ENCODE measurements at regions not wholly inside any gene's neighbourhood (a gene's known extent, or its start where the extent isn't known, plus 50 kb on each side); places are given as distances from the start of the nearest gene placed in this dataset.

DNA sequence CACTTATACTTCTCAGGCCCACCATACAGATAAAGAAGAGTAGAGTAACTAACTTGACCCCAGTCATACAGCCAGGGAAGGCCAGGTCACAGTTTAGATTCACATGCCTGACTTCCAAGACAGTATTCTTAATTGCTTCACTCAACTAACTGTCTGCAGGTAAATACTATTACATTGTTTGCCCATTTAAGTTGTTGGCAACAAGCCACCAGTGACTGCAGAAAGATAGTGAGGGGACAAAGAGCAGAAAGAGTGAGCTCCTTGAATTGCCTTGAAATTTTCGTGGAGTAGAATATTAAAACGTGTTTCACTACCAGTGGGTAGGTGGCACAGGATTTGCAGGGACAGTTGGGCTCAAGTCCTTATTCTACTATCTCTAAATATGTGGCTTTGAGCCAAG lies 146.3 kb upstream of the RMST start:
- DNase-seq (ENCODE audit: low read depth in 4 of 4, low spot score in 2 of 4) = no peak

DNA sequence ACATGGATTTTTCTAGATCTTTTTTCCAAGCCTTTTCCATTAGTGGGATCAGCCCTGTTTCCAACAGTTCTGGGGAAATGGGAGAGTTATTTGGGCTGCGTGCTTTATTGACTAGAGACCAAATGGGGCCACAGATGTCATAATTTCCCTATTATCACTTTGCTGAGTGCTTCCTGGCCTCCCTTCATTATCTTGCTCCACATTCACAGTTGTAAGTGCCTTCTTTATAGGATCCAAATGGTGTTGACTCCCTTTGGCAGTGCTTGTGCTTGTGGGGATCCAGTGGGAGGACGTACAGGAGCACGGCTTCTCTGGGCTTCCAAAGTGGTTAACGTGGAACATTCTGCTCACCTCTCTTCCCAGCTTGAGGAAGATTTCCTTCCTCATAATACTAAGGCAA lies 141.0 kb upstream of the RMST start:
- no peak for DNase-seq (ENCODE audit: low read depth in 4 of 4, low spot score in 2 of 4)

DNA sequence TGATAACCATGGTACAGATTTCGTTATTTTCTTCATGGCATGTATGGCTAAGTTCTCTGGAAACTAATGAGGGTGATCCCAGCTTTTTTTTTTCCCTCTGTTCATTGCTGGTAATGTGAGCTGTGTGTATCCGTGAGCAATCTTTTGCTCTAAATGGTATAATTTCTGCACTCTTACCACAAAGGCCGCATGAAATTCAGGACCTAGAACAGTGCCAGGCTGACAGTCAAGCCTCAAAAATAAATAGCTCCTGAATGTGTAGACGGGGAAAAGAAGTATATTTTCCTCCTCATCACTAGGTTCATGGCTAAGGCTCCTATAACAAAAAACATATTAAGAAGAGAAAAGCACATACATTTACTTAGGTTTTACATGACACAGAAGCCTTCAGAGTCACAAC lies 140.2 kb upstream of the RMST start:
- DNase-seq (ENCODE audit: low read depth in 4 of 4, low spot score in 2 of 4) = no peak

DNA sequence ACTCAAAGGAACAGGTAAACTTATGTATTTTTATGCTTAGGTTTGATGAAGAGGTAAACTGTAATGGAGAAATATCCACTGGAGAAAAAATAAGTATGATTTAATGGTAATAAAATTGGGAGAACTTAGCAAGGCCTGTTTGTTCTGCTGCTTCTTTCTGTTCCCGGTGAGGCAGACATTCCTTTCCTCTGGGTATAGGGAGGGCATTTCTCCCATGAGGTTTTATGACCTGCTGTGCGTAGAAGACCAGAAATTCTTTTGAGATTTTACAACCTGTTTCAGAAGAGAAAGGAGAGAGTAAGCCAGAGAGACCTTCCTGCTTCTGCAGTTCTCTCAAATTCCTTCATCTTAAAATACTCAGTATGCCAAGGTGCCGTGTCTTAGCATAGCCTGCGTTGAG lies 139.4 kb upstream of the RMST start:
- DNase-seq (ENCODE audit: low read depth in 4 of 4, low spot score in 2 of 4) = no peak

DNA sequence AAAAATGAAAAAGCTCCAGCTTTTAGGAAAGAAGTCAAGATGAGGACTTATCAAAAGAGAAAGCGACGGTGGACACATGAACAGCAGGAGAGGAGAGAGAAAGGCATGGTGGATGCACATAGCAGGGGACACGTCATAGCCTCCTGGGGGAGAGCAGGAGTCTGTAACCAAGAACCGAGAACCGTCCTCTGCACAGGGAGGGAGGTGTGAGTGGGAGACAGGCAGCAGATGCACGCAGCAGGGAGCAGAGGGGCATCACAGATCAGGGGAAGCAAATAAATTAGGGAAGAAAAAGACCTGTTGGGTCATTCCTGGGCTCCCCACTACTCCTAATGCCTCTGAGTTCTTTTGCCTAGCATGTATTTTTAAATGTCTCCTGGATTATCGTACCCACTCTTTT lies 138.1 kb upstream of the RMST start:
- DNase-seq (ENCODE audit: low read depth in 4 of 4, low spot score in 2 of 4) = no peak

DNA sequence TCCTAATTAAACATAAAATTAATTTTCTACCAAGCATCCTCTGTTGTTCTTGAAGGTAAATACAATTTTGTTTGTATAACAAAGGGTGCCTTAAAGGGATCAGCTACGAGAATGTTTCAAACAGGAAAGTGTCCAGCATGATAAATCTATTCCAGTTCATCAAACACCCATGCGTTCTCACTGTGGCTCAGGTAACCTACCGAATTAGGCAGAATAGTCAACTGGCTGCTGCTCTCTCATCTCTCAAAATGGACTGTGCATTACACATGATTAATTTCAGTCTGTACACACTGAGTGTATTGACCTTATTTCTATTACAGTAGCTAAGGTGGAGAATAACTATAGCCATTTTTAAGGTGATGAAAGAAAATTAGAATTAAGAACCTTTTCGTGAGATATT lies 127.5 kb upstream of the RMST start:
- DNase-seq (ENCODE audit: low read depth in 4 of 4, low spot score in 2 of 4) = no peak

DNA sequence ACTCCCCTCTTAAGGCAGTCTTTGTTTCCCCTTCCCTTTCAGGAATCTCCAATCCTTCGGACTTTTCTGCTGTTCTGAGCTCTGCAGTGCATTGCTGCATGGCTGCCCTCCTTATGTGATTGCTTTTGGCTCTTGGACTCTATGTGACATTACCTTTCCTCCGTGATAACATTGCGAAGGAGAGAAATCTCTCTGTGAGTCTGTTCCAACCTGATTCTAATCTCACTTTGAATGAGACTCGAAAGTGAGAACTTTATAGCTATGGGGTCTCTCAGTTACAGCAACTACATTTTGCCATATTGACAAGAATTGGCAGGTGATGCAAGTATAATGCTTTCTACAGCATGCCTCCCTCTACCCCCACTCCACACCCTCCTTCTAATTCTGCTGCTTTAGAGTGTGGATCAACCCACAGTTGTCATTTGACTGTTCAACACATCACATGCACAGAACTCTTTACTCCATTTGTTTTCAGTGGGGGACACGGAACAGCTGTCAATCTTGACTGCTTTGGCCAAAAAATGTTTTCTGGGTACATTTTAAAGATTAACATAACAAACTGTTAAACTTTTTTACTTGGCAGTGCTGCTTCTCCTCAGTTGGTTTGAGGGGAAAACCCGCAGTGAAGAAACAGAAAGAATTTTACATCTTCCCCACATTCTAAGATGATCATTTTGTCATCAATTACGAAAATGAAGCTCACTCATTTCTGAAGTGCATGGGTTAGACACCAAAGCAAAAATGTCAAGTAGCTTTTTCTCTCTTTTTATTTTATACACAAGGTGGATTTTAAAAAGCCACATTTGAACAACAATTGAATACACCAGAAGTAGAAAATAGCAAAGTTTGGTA lies 125.5 kb upstream of the RMST start:
- no peak for DNase-seq (ENCODE audit: low read depth in 4 of 4, low spot score in 2 of 4)

DNA sequence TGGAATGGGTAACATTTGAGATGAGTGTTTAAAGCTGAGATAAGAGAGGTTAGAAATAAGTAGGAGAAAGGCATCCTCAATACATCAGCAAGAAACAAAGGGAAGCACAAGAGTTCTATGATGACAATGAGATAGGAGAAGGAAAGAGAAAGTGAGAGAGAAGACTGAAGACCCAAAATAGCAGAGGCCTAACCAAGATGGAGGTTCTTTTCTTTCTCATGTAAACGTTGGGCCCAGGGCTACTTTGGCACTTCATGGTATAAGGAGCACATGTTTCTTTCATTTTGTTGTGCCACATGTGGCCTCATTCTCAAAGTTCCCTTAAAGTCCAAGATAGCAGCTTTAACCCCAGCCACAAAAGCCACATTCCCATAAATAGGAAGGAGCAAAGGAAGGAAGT lies 120.5 kb upstream of the RMST start:
- DNase-seq (ENCODE audit: low read depth in 4 of 4, low spot score in 2 of 4) = no peak

DNA sequence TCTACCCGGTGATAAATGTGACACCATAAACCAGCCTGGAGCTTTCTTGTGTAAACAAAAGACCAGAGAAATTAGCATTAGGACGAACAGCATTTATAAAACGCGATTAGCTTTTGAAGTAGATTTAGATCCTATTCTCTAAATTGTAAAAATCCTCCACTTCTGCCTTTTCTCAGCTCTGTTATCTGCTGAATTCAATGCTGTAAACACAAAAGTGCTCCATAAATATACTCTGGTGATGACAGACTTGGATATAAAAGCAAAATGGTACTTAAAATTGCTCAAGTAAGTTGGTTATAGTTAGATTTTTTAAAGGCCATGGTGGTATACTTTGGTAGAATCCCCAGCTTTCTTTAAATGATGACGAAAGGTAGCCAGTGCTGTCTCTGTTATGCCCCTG lies 114.6 kb upstream of the RMST start:
- no peak for DNase-seq (ENCODE audit: low read depth in 4 of 4, low spot score in 2 of 4)

DNA sequence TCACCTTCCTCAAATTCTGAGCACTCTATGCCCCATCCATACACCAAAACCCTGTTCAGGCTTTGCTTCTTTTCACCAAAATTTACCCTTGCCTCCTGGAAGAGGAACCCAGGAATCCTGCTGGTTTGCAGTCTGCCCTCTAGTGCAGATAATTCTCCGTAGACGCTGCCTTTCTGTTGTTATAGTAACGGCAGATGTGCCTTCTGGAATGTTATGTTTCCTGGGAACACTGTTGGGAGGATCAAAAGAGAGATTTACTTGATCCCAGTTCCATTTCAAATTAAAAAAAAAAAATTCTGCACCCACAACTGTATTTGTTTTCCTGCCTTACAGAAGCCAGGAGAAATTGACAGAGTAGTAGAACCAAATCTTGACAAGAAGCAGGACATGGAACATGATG lies 104.2 kb upstream of the RMST start:
- no peak for DNase-seq (ENCODE audit: low read depth in 4 of 4, low spot score in 2 of 4)

DNA sequence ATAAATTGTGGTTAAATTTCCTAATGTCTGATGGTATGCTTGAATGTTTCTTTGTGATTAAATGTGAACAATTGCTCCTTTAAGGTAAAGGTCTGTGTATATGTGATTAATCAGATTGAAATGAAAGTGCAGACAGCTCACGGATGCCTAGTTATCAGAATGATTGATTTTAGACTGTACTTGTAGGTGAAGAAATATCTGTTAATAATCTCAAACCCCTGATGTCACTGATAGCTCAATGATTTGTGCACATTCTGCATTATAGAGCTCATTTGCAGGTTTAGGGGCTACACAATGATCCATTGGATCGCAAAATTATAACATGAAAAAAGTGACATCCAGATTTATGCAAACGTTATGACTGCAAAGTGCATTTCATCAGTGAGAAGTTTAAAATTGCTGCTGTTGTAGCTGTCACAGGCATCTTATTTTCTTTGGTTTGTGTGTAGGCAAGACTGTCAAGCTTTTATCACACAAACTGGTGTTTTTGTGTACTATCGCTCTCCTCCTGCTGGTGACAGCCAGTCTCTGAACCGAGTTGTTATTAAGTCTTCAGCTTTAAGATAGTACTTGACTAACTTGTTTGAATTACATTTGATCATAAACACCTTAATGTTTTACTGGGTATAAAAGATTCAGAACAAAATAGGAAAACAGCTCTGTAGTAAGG lies 103.4 kb upstream of the RMST start:
- no peak for DNase-seq (ENCODE audit: low read depth in 4 of 4, low spot score in 2 of 4)

DNA sequence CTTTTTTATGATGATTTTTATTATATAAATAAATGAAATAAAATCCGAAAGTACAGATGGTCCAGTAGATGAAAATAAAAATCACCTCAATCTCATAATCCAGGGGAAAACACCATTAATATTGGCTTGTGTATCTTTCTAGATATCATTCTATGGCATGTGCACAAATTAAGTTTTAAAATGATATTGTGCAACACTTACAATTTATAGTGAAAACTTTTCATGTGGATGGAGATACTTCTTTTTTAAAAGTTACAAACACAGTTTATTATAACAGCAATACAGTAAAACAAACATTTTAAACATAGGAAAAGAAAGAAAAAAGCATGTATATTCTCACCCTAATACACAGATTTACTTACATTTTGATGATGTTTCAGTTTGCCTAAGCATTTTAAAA lies 98.9 kb upstream of the RMST start:
- DNase-seq (ENCODE audit: low read depth in 4 of 4, low spot score in 2 of 4) = no peak

DNA sequence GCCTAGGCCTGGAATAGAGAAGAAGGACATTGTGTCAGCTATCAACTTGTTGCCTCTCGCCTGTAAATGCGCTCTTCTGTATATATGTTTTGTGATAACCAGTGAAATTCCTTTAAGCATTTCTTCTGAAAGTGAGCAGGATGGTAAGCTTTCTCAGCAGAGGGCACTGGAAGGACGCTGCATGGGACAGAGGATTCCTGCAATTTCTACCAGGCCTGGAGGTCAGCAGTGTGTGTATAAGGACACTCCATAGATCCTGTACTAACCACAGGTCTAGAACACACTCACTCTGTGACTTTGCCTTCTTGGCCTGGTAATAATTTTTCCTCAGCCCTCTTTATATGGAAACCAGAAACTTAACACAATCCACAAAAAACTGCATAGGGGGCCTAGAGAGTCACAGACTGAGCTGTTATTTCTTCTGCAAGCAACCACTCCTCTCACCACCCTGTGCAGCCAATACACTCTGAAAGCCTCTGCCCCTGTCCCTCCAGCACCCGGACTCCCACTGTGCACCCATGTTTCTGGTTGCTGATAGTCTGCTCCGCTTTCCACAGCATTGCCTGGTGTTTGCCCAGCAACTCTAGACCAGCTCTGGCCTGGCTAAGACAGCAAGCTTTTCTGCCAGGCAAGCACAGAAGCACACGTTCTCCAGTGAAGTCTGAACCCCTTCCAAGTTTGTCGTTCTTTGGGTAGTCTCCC lies 94.0 kb upstream of the RMST start:
- no peak for DNase-seq (ENCODE audit: low read depth in 4 of 4, low spot score in 2 of 4)

DNA sequence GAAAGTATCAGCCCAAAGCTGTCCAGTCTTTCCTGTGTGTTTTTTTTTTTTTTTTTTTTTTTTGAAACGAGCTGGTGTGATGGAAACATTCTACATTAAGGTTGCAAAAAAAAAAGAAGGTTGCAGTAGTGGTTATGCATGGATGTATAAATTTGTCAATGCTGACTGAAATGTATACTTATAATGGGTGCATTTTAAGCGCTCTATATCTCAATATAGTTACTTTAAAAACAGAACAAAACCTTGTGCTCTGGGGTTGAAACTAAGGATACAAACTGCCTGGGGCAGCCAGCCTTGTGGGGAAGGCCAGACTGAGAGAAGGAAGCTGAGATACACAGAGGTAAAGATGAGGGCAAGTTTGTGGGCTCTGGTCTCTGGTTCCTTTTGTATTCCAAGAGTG lies 87.3 kb upstream of the RMST start:
- DNase-seq (ENCODE audit: low read depth in 4 of 4, low spot score in 2 of 4) = no peak

DNA sequence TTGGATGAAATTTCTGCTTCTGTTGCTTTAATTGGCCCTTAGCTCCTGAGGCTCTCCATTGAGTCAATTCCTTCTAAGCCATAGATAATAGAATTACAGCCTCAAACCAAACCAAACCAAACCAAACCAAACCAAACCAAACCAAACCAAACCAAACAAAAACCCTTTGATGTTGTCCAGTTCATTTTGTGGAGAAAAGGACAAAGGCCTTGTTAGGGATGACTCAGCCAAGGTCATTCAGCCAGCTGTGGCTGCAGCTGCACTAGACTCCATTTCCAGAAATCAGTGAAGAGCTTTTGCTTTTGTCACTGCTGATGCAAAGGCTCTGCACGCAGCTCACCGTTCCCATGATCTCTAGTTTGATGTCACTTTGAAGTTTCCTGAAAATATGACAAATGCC lies 82.2 kb upstream of the RMST start:
- DNase-seq (ENCODE audit: low read depth in 4 of 4, low spot score in 2 of 4) = no peak

DNA sequence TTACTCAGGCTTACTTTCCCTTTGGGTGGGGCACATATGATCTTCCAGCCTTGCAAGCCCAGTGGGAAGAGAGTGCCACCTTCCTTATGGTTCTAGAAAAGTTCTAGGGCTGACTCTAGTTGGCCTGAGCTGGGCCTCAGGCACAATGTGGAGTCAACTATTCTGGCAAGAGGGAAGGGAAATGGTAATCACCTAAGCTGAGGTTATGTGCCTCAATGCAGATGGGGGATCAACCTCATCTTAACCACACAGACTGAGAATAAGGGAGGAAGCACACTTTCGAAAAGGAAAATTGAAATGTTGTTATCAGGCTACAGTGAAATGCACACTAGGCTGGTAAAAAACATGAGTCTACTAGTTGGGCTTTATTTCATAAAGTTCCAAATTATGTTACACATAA lies 77.5 kb upstream of the RMST start:
- DNase-seq (ENCODE audit: low read depth in 4 of 4, low spot score in 2 of 4) = no peak

DNA sequence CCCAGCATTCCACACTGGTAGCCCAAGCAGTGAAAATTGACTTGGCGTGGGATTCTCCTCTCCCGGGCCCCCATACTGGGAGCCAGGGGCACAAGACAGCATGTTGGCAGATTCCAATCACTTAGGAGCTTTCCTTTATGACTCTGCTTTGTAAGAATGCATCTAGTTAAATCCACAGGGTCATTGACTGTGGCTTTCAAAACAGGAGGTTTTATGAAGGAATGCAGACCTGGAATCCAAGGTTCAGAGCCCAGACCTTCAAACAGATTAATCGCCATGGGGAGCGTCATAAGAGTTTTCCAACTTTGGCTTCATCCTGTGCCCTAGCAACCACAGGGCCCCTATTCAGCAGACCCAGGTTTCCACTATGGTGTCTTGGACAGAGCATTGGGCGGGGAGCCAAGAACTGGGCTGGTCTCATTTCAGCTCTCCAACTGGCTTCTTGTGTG lies 76.4 kb upstream of the RMST start:
- peak in 1 of 4 donors; percentile 13 for DNase-seq (ENCODE audit: low read depth in 4 of 4, low spot score in 2 of 4)

DNA sequence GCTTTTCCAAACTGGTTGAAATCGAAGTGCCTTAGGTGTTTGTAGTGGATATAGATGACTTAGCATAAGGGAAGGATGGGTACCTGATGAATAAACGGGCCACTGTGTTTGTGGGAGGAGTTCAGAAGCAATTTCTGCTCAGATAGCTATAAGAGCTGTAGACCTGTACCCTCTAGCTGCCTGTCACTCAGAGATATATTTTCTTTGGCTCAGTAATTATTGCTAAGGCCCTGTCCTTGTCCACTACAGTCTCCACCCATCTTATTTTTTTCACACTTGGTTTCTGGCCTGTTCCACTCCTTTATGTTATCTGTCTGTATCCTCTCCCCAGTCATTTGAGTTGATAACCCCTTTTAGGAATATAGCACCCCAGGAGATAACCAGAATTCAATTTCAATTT lies 74.8 kb upstream of the RMST start:
- no peak for DNase-seq (ENCODE audit: low read depth in 4 of 4, low spot score in 2 of 4)

DNA sequence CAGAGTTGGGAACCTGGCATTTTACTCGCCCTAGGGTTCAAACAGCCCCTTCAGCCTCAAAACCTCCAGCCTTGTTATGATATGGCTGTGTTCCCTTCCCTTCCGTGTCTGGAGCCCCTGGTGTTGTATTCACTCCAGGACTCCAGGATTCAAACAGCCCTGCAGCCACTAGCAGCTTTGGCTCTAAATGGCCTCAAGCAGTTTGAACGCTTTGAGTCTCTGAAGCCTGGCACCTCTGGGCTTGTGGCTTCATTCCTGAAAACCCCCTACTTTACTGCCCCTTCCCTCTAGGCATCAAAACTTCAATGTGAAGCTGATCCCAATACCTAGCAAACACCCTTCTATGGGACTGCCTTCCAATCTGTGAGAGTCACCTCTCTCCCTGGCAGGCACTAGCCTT lies 67.9 kb upstream of the RMST start:
- DNase-seq (ENCODE audit: low read depth in 4 of 4, low spot score in 2 of 4) = no peak

DNA sequence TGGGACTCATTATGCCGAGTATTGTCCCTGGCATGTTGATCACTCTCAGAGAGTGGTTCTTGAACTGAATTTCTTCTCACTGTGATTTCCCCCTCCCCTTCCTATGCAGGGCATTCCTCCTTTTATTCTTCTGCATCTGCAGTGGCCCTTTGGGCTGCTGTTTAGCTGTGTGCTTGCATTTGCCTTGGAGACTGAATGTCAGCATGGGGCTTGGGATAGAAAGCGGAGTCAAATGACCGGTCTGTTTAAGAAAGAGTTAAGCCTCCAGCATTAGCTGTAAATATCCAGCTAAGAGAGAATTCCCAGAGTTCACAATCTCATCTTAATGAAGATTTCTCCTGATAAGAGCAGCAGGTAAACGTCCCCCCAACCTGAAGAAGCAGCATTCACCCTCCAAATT lies 65.6 kb upstream of the RMST start:
- no peak for DNase-seq (ENCODE audit: low read depth in 4 of 4, low spot score in 2 of 4)

DNA sequence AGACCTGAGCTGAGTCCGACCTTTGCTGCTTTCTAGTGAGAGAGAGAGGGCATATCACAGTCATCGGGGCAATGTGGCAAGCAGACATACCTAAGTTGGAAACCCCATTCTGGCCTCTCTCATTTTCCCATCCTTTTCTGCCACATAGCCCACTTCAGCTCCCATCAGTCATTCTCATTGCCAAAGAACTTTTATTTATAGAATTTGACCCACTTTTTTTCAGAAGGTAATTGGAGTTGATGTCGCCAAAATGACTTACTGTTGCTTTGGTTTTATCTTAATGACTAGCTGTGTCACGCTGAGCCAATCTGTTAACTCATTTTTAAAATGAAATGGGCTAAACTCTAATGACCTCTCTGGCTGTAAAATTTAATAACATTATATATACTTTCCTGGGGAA lies 63.9 kb upstream of the RMST start:
- no peak for DNase-seq (ENCODE audit: low read depth in 4 of 4, low spot score in 2 of 4)

DNA sequence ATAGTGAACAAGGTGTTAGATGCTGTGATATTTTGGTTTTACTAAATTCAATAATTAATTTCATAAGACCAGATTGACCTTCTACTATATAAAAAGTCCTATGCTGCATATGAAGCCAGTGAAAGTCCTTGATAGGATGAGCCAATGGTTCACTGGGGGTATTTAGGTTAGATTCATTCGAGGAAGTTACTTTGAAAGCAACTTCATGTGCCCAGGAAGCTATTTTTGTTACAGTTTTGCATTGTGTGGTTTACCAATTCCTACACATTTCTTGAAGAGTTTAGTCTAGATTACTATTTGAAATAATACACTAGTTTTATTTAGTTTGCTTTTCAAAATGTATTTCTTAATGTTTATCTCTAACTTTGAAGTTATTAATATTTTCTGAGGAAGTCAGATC lies 58.5 kb upstream of the RMST start:
- no peak for DNase-seq (ENCODE audit: low read depth in 4 of 4, low spot score in 2 of 4)
